H1 (cell line): ENCODE measurements at regions not wholly inside any gene's neighbourhood (a gene's known extent, or its start where the extent isn't known, plus 50 kb on each side); places are given as distances from the start of the nearest gene placed in this dataset.
A peak's percentile ranks its signal among the peaks of the same experiment; 100 is the strongest.

Experiments used
- CTCF ChIA-PET: fragments of 300-600 bp; sonication (Branson Sonifier 250); formaldehyde crosslinking; loops from one replicate; lab custom pipeline; 2021; ENCODE audit not compliant: partially characterized antibody; lab: Charles Lee
- POLR2A ChIA-PET: fragments of 300-600 bp; sonication (Branson Sonifier 250); formaldehyde crosslinking; loops from one replicate; lab custom pipeline; 2021; ENCODE audit warnings: inconsistent platforms; ENCODE audit not compliant: partially characterized antibody; lab: Charles Lee
- DNase-seq, 2 experiments: peaks; one replicate each; pipeline versions ENCODE4 v3.0.0 to v3.0.0-alpha.2; 2010 to 2022; ENCODE audit warnings: low spot score in 2 of 2, low read depth in 1 of 2, mixed read lengths in 1 of 2
- FAIRE-seq: peaks from 2 replicates; lab custom pipeline; 2011; peaks lifted over from hg19 to GRCh38; lab: Jason Lieb, UNC
- H2AFZ ChIP-seq: 2 replicates; pipeline ENCODE4 v1.8.1; 2012; ENCODE audit warnings: low read length, inconsistent platforms
- H2AK5ac ChIP-seq: 2 replicates; pipeline ENCODE4 v1.6.1; 2013; ENCODE audit warnings: low read depth, low read length
- H2BK120ac ChIP-seq: replicated peaks from 2 replicates; pipeline ENCODE3; 2013; ENCODE audit warnings: low read depth, low read length, inconsistent platforms
- H2BK12ac ChIP-seq: 2 replicates; pipeline ENCODE4 v1.6.1; 2013; ENCODE audit warnings: low read depth, low read length
- H2BK15ac ChIP-seq: 2 replicates; pipeline ENCODE4 v1.6.1; 2013; ENCODE audit warnings: low read length
- H2BK20ac ChIP-seq: 2 replicates; pipeline ENCODE4 v1.6.1; 2013; ENCODE audit warnings: low read length
- H2BK5ac ChIP-seq: 2 replicates; pipeline ENCODE4 v1.6.1; 2013; ENCODE audit warnings: low read depth, low read length
- H3K14ac ChIP-seq: 2 replicates; pipeline ENCODE4 v1.6.1; 2013; ENCODE audit warnings: inconsistent platforms; ENCODE audit not compliant: insufficient read length
- H3K18ac ChIP-seq: 2 replicates; pipeline ENCODE4 v1.6.1; 2013; ENCODE audit warnings: low read length; ENCODE audit errors: extremely low read depth
- H3K23ac ChIP-seq: 2 replicates; pipeline ENCODE4 v1.6.1; 2013; ENCODE audit warnings: inconsistent platforms; ENCODE audit not compliant: insufficient read length
- H3K23me2 ChIP-seq: 2 replicates; pipeline ENCODE4 v1.6.1; 2013; ENCODE audit warnings: low read depth, low read length
- H3K27ac ChIP-seq: 2 replicates; pipeline ENCODE4 v1.6.1; 2011; ENCODE audit warnings: low read depth, low read length, inconsistent platforms
- H3K27me3 ChIP-seq, 4 experiments: replicated peaks in 1 of 4; 1 replicate in 1 of 4; 2 replicates in 3 of 4; pipeline versions ENCODE4 v1.6.1 to v1.8.1; 2011 to 2013; ENCODE audit warnings: low read length in 3 of 4, mild to moderate bottlenecking in 3 of 4, inconsistent platforms in 2 of 4, mixed read lengths in 2 of 4, moderate library complexity in 1 of 4; ENCODE audit not compliant: control insufficient read depth in 3 of 4, insufficient read depth in 3 of 4; ENCODE audit errors: extremely low read depth in 1 of 4
- H3K36me3 ChIP-seq, 4 experiments: 2 replicates each; pipeline versions ENCODE4 v1.6.1 to v1.8.1; 2011 to 2013; ENCODE audit warnings: mild to moderate bottlenecking in 4 of 4, low read length in 3 of 4, moderate library complexity in 2 of 4, control low read depth in 1 of 4, inconsistent platforms in 1 of 4; ENCODE audit not compliant: insufficient read depth in 4 of 4, control insufficient read depth in 2 of 4
- H3K4ac ChIP-seq: replicated peaks from 2 replicates; pipeline ENCODE3; 2013; ENCODE audit warnings: low read length, low read depth, mixed read lengths, inconsistent platforms; ENCODE audit not compliant: insufficient read length
- H3K4me1 ChIP-seq, 4 experiments: replicated peaks in 1 of 4; 1 replicate in 1 of 4; 2 replicates in 3 of 4; pipeline versions ENCODE4 v1.6.1 to v1.8.1; 2011 to 2013; ENCODE audit warnings: low read length in 3 of 4, inconsistent platforms in 2 of 4, mixed read lengths in 1 of 4; ENCODE audit not compliant: insufficient read depth in 4 of 4, control insufficient read depth in 3 of 4
- H3K4me2 ChIP-seq, 2 experiments: 2 replicates each; pipeline versions ENCODE4 v1.6.1 to v1.8.1; 2011 to 2013; ENCODE audit warnings: low read depth in 2 of 2, low read length in 2 of 2, control low read depth in 1 of 2, inconsistent platforms in 1 of 2, mild to moderate bottlenecking in 1 of 2; ENCODE audit not compliant: insufficient read depth in 1 of 2
- H3K4me3 ChIP-seq, 4 experiments: fragments of 200-600, 300-600 bp in 1 of 4; sonication (generic), shearing (Covaris generic), sonication (Bioruptor Twin) in 1 of 4; 2 replicates each; pipeline versions ENCODE4 v1.5.1 to v1.8.1; 2011 to 2016; ENCODE audit warnings: low read length in 4 of 4, low read depth in 3 of 4, control low read depth in 2 of 4, inconsistent platforms in 2 of 4, mild to moderate bottlenecking in 2 of 4, mixed read lengths in 1 of 4, moderate library complexity in 1 of 4; ENCODE audit not compliant: insufficient read depth in 2 of 4; ENCODE audit errors: extremely low read depth in 1 of 4
- H3K56ac ChIP-seq: replicated peaks from 2 replicates; pipeline ENCODE3; 2013; ENCODE audit warnings: low read depth, mild to moderate bottlenecking, mixed read lengths, low read length, inconsistent platforms; ENCODE audit not compliant: insufficient read length
- H3K79me1 ChIP-seq: 2 replicates; pipeline ENCODE4 v1.6.1; 2013; ENCODE audit warnings: low read depth, low read length, control low read depth
- H3K79me2 ChIP-seq, 2 experiments: 2 replicates each; pipeline versions ENCODE4 v1.6.1 to v1.8.1; 2012 to 2013; ENCODE audit warnings: low read length in 2 of 2, mild to moderate bottlenecking in 2 of 2, inconsistent platforms in 1 of 2; ENCODE audit not compliant: insufficient read depth in 2 of 2, control insufficient read depth in 1 of 2
- H3K9ac ChIP-seq, 4 experiments: replicated peaks in 1 of 4; 1 replicate in 1 of 4; 2 replicates in 3 of 4; pipeline versions ENCODE4 v1.6.1 to v1.8.1; 2011 to 2013; ENCODE audit warnings: low read depth in 3 of 4, low read length in 3 of 4, control low read depth in 2 of 4, mild to moderate bottlenecking in 2 of 4, moderate library complexity in 2 of 4, inconsistent platforms in 1 of 4; ENCODE audit errors: extremely low read depth in 1 of 4
- H3K9me3 ChIP-seq, 2 experiments: 2 replicates each; pipeline versions ENCODE4 v1.6.1 to v1.8.1; 2012 to 2013; ENCODE audit warnings: mild to moderate bottlenecking in 2 of 2, moderate library complexity in 2 of 2, control low read depth in 1 of 2, inconsistent platforms in 1 of 2, low read depth in 1 of 2, low read length in 1 of 2, mixed read lengths in 1 of 2; ENCODE audit not compliant: insufficient read depth in 2 of 2
- H4K20me1 ChIP-seq, 2 experiments: replicated peaks in 1 of 2; 2 replicates each; pipeline versions ENCODE3 to v1.8.1; 2011 to 2013; ENCODE audit warnings: inconsistent platforms in 2 of 2, low read length in 2 of 2, mild to moderate bottlenecking in 1 of 2; ENCODE audit not compliant: insufficient read depth in 2 of 2, control insufficient read depth in 1 of 2
- H4K5ac ChIP-seq: 2 replicates; pipeline ENCODE4 v1.6.1; 2013; ENCODE audit warnings: low read length, low read depth, mixed read lengths, inconsistent platforms; ENCODE audit not compliant: insufficient read length
- H4K8ac ChIP-seq: 2 replicates; pipeline ENCODE4 v1.8.0; 2013; ENCODE audit warnings: mild to moderate bottlenecking, moderate library complexity, low read length, inconsistent platforms; ENCODE audit not compliant: insufficient read depth; ENCODE audit errors: extremely low read depth
- H4K91ac ChIP-seq: replicated peaks from 2 replicates; pipeline ENCODE3; 2013; ENCODE audit warnings: low read length, mixed read lengths, inconsistent platforms; ENCODE audit not compliant: insufficient read length
- ATF2 ChIP-seq: IDR thresholded peaks from 2 replicates; pipeline ENCODE4 v1.6.1; 2012; ENCODE audit warnings: low read length, inconsistent platforms
- WGBS, 2 experiments: shearing (Covaris generic) in 1 of 2; methylation state at CpG; one replicate each; pipeline versions ENCODE4 v1.1.6 to v1.1.7; 2013 to 2015; ENCODE audit warnings: low lambda C conversion rate in 2 of 2, mixed read lengths in 2 of 2, inconsistent platforms in 1 of 2, low coverage in 1 of 2, missing lambda C conversion rate in 1 of 2; ENCODE audit not compliant: insufficient replicate concordance in 2 of 2, insufficient coverage in 1 of 2, insufficient read length in 1 of 2; ENCODE audit errors: extremely low coverage in 1 of 2, missing lambda C conversion rate in 1 of 2; 5-methylcytosine and 5-hydroxymethylcytosine counted together

GRCh38 chr2:145546091-145546490 lies 1026.2 kb upstream of the ZEB2 start:
- no peak overlapping the region for H2BK20ac ChIP-seq
- no peak overlapping the region for H2AK5ac ChIP-seq
- no peak for TF ChIP-seq ATF2
- H3K23ac ChIP-seq: no peak overlapping the region
- H3K9ac ChIP-seq: no peak overlapping the region
- H4K91ac ChIP-seq: no peak overlapping the region
- peak; percentile 19 for FAIRE-seq
- H3K23me2 ChIP-seq: no peaks in the 10 kb centered on the region
- ChIA-PET POLR2A (no interaction called here), CTCF (no interaction called here)
- H3K4me1 ChIP-seq: no peaks in the 10 kb centered on the region
- H3K4me2 ChIP-seq: no peak overlapping the region
- H2BK5ac ChIP-seq: no peak overlapping the region
- no peak overlapping the region for H4K8ac ChIP-seq
- H3K14ac ChIP-seq: no peak overlapping the region
- H3K27me3 ChIP-seq: peaks cover 0 to 1% (median 0%) of the 10 kb centered on the region in 4 experiments; a peak in 1 of 7 replicates
- no peak overlapping the region for H3K18ac ChIP-seq
- H3K79me2 ChIP-seq: no peaks in the 10 kb centered on the region
- no peak overlapping the region for H4K5ac ChIP-seq
- no peak overlapping the region for H2BK12ac ChIP-seq
- WGBS, 2 experiments: 93% methylated on average over 2 of the region's 2 CpGs; no CpG with 5 or more reads in 1 of the 2 experiments
- H3K36me3 ChIP-seq: no peaks in the 10 kb centered on the region
- no peaks in the 10 kb centered on the region for H3K79me1 ChIP-seq
- no peak overlapping the region for H2AFZ ChIP-seq
- H2BK15ac ChIP-seq: no peak overlapping the region
- H3K56ac ChIP-seq: no peak overlapping the region
- no peak overlapping the region for H3K4ac ChIP-seq
- no peaks in the 10 kb centered on the region for H3K9me3 ChIP-seq
- H3K27ac ChIP-seq: no peak overlapping the region
- H4K20me1 ChIP-seq: no peaks in the 10 kb centered on the region
- H3K4me3 ChIP-seq: no peak overlapping the region
- no peak overlapping the region for H2BK120ac ChIP-seq
- no peak for DNase-seq
